Testis (tissue), 2 donors: ENCODE measurements at regions not wholly inside any gene's neighbourhood (a gene's known extent, or its start where the extent isn't known, plus 50 kb on each side); places are given as distances from the start of the nearest gene placed in this dataset.

Experiments used
- CTCF ChIP-seq, 3 experiments: fragments of 450-650 bp in 2 of 3; fragments of 200-600 bp in 1 of 3; sonication (generic) in 1 of 3; IDR thresholded peaks; one replicate each; pipeline ENCODE4 v1.5.1; 2016 to 2019; ENCODE audit warnings: antibody characterized with exemption in 3 of 3, mild to moderate bottlenecking in 2 of 3, moderate library complexity in 1 of 3
- POLR2A ChIP-seq: fragments of 450-650 bp; IDR thresholded peaks from one replicate; pipeline ENCODE4 v1.6.1; 2017; ENCODE audit warnings: antibody characterized with exemption, mild to moderate bottlenecking, moderate library complexity

GRCh38 chr22:26781596-26781995 is 124.2 kb downstream of the MIAT start:
- no peak for TF ChIP-seq CTCF (IDR thresholded peaks at IDR 0.05)
- TF ChIP-seq POLR2A, result no peak
